Caco-2 (cell line): ENCODE measurements at regions not wholly inside any gene's neighbourhood (a gene's known extent, or its start where the extent isn't known, plus 50 kb on each side); places are given as distances from the start of the nearest gene placed in this dataset.

Experiments used
- BruUV-seq: library from RNA; stranded (reverse); fragments of 400-500 nt; replicated peaks from 2 replicates; lab custom pipeline; 2021; lab: Mats Ljungman, UMichigan
- CTCF ChIA-PET: fragments of 300-600 bp; sonication (Branson Sonifier 250); formaldehyde crosslinking; loops from one replicate; lab custom pipeline; 2022; ENCODE audit warnings: antibody characterized with exemption; lab: Charles Lee
- POLR2A ChIA-PET: fragments of 300-600 bp; sonication (Branson Sonifier 250); formaldehyde crosslinking; loops from one replicate; lab custom pipeline; 2022; ENCODE audit warnings: antibody characterized with exemption; lab: Charles Lee
- DNase-seq, 2 experiments: peaks; one replicate each; pipeline versions ENCODE4 v3.0.0 to v3.0.0-alpha.2; 2020 to 2022
- H3K27me3 ChIP-seq: replicated peaks from 2 replicates; pipeline ENCODE4 v1.6.0; 2011; ENCODE audit warnings: low read length; ENCODE audit not compliant: control insufficient read depth, insufficient read depth
- H3K36me3 ChIP-seq: 2 replicates; pipeline ENCODE4 v1.5.1; 2011; ENCODE audit warnings: low read length; ENCODE audit not compliant: control insufficient read depth, insufficient read depth
- H3K4me1 ChIP-seq: fragments of 250-450 bp; sonication (Bioruptor Pico); 2 replicates; pipeline ENCODE4 v1.5.1; 2020; ENCODE audit warnings: mild to moderate bottlenecking
- H3K4me3 ChIP-seq: 2 replicates; pipeline ENCODE4 v1.5.1; 2011; ENCODE audit warnings: low read depth, mild to moderate bottlenecking, control low read depth, low read length
- H3K9me3 ChIP-seq: fragments of 250-450 bp; sonication (Bioruptor Pico); 2 replicates; pipeline ENCODE4 v1.5.1; 2020; ENCODE audit warnings: mild to moderate bottlenecking, moderate library complexity
- H3K27ac Mint-ChIP-seq: one replicate; pipeline ENCODE4 v1.8.0; 2022; ENCODE audit warnings: mixed read lengths; ENCODE audit not compliant: unreplicated experiment
- H3K27me3 Mint-ChIP-seq: one replicate; pipeline ENCODE4 v1.8.0; 2022; ENCODE audit warnings: mixed read lengths; ENCODE audit not compliant: insufficient read depth, unreplicated experiment
- H3K36me3 Mint-ChIP-seq: one replicate; pipeline ENCODE4 v1.8.0; 2022; ENCODE audit warnings: mild to moderate bottlenecking, mixed read lengths; ENCODE audit not compliant: insufficient read depth, unreplicated experiment
- H3K4me1 Mint-ChIP-seq: one replicate; pipeline ENCODE4 v1.8.0; 2022; ENCODE audit warnings: low read depth, mixed read lengths; ENCODE audit not compliant: unreplicated experiment
- H3K4me3 Mint-ChIP-seq: one replicate; pipeline ENCODE4 v1.8.0; 2022; ENCODE audit warnings: mild to moderate bottlenecking, moderate library complexity, mixed read lengths; ENCODE audit not compliant: unreplicated experiment
- H3K9me3 Mint-ChIP-seq: one replicate; pipeline ENCODE4 v1.8.0; 2022; ENCODE audit warnings: mixed read lengths; ENCODE audit not compliant: unreplicated experiment
- CTCF ChIP-seq, 2 experiments: fragments of 200-600 bp in 1 of 2; IDR thresholded peaks; 1 replicate in 1 of 2; 2 replicates in 1 of 2; pipeline versions ENCODE4 v1.5.1 to v1.8.0; 2011 to 2022; ENCODE audit warnings: antibody characterized with exemption in 1 of 2, control low read depth in 1 of 2, inconsistent platforms in 1 of 2, low read depth in 1 of 2, low read length in 1 of 2, mild to moderate bottlenecking in 1 of 2, moderate library complexity in 1 of 2; ENCODE audit not compliant: insufficient read depth in 1 of 2, severe bottlenecking in 1 of 2, unreplicated experiment in 1 of 2
- intact Hi-C: fragments of 100-400 bp; cut with micrococcal nuclease; formaldehyde crosslinking; loops from one replicate; pipeline ENCODE4 v1.10.0; 2022; ENCODE audit not compliant: unreplicated experiment

GRCh38 chr9:11871852-11872251 lies 821.3 kb upstream of the TYRP1 start:
- intact Hi-C loops: no loop called here
- no TSS peak for BruUV-seq
- no peak for TF ChIP-seq CTCF (IDR thresholded peaks at IDR 0.05; ENCODE audit: insufficient read depth in 1 of 2, low read depth in 1 of 2, low read length in 1 of 2, severe bottlenecking in 1 of 2, unreplicated experiment in 1 of 2)

GRCh38 chr9:11872471-11872870 lies 820.7 kb upstream of the TYRP1 start:
- intact Hi-C loops: no loop called here
- H3K9me3 Mint-ChIP-seq: no peaks in the 10 kb centered on the region
- no peaks in the 10 kb centered on the region for H3K36me3 Mint-ChIP-seq
- H3K4me3 Mint-ChIP-seq: no peak overlapping the region
- Histone ChIP-seq H3K9me3 (no peaks in the 10 kb centered on the region), H3K4me1 (no peaks in the 10 kb centered on the region), H3K27me3 (no peaks in the 10 kb centered on the region), H3K4me3 (no peak overlapping the region), H3K36me3 (no peaks in the 10 kb centered on the region)
- no peak for TF ChIP-seq CTCF (IDR thresholded peaks at IDR 0.05; ENCODE audit: insufficient read depth in 1 of 2, low read depth in 1 of 2, low read length in 1 of 2, severe bottlenecking in 1 of 2, unreplicated experiment in 1 of 2)
- H3K27me3 Mint-ChIP-seq: no peaks in the 10 kb centered on the region
- no peak overlapping the region for H3K27ac Mint-ChIP-seq
- BruUV-seq: no TSS peak
- H3K4me1 Mint-ChIP-seq: no peaks in the 10 kb centered on the region
- ChIA-PET POLR2A (no interaction called here), CTCF (no interaction called here)
- no peak for DNase-seq

More at GRCh38 chr9:11871852-11872251, 821.3 kb upstream of the TYRP1 start:
- H3K27ac Mint-ChIP-seq: no peak overlapping the region
- H3K36me3 Mint-ChIP-seq: no peaks in the 10 kb centered on the region
- H3K4me3 Mint-ChIP-seq: no peak overlapping the region
- no peaks in the 10 kb centered on the region for H3K4me1 Mint-ChIP-seq
- CTCF ChIA-PET: no interaction called here
- H3K4me1 ChIP-seq: no peaks in the 10 kb centered on the region
- POLR2A ChIA-PET: no interaction called here
- H3K27me3 Mint-ChIP-seq: no peaks in the 10 kb centered on the region
- H3K36me3 ChIP-seq: no peaks in the 10 kb centered on the region
- no peak for DNase-seq
- H3K4me3 ChIP-seq: no peak overlapping the region
- no peaks in the 10 kb centered on the region for H3K27me3 ChIP-seq
- no peaks in the 10 kb centered on the region for H3K9me3 Mint-ChIP-seq
- no peaks in the 10 kb centered on the region for H3K9me3 ChIP-seq

- H3K4me1 ChIP-seq: no peaks in the 10 kb centered on the region
- Mint-ChIP-seq H3K27ac (no peak overlapping the region), H3K27me3 (no peaks in the 10 kb centered on the region), H3K4me3 (no peak overlapping the region), H3K36me3 (no peaks in the 10 kb centered on the region), H3K9me3 (no peaks in the 10 kb centered on the region), H3K4me1 (no peaks in the 10 kb centered on the region)
- no peaks in the 10 kb centered on the region for H3K9me3 ChIP-seq
- no peak for DNase-seq
- intact Hi-C loops: no loop called here
- H3K4me3 ChIP-seq: no peak overlapping the region
- TF ChIP-seq CTCF (IDR thresholded peaks at IDR 0.05; ENCODE audit: insufficient read depth in 1 of 2, low read depth in 1 of 2, low read length in 1 of 2, severe bottlenecking in 1 of 2, unreplicated experiment in 1 of 2): no peak
- CTCF ChIA-PET: no interaction called here
- H3K27me3 ChIP-seq: no peaks in the 10 kb centered on the region
- POLR2A ChIA-PET: no interaction called here
- H3K36me3 ChIP-seq: no peaks in the 10 kb centered on the region
- no TSS peak for BruUV-seq
Observed at GRCh38 chr9:11874414-11874813, 818.8 kb upstream of the TYRP1 start.
